ENCODE measurements at regions not wholly inside any gene's neighbourhood (a gene's known extent, or its start where the extent isn't known, plus 50 kb on each side); places are given as distances from the start of the nearest gene placed in this dataset.

DNA sequence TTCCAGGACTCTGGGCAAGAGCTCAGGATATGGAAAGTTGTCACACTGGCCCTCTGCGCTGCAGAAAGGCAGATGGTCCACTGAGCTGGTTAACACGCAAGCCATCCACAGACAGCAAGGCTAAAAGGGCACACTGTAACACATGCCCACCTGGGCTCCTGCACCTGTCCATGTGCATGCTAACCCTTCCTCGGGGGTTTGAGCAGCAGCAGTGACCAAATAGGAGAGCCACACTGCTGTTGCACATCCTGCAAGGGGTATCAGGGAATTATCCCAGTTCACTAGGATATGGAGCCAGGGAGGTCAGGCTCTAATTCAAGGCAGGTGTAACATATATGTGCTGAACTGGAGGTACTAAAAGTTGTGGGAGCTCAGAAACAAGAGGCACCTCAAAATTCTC lies 471.0 kb upstream of the CDH5 start:
- Histone ChIP-seq H3K9ac (ENCODE audit: insufficient read length) (no peak overlapping the region), H3K27ac (no peak overlapping the region), H3K9me3 (ENCODE audit: low read depth, low read length) (no peaks in the 10 kb centered on the region), H3K4me3 (no peak overlapping the region), H3K36me3 (ENCODE audit: insufficient read depth, low read length) (no peaks in the 10 kb centered on the region)
- no peak for DNase-seq (ENCODE audit: low read depth, low spot score)
- no peak for TF ChIP-seq POLR2AphosphoS5 (IDR thresholded peaks at IDR 0.05; ENCODE audit: borderline replicate concordance, low read depth, low read length)

DNA sequence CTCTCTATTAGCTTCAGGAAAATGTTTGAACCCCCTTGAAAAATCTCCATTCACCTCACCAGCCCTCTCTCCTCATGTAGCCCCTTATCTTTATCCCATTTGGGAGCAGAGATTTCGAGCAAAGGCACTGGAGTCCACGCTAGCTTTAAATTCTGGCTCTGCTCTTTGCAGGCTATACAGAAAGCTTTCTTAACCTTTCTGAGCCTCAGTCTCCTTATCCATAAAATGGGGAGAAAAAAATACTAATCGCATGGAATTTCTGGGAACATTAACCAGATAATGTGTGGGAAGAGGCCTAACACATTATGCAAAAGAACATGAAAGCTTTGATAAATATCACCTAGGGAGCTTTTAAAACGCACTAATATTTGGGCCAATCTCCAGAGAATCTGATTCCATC lies 476.3 kb upstream of the CDH5 start:
- H3K36me3 ChIP-seq (ENCODE audit: insufficient read depth, low read length): no peaks in the 10 kb centered on the region
- no peak overlapping the region for H3K4me3 ChIP-seq
- no peak overlapping the region for H3K9ac ChIP-seq (ENCODE audit: insufficient read length)
- no peak overlapping the region for H3K27ac ChIP-seq
- TF ChIP-seq FOXP2 (optimal IDR thresholded peaks at IDR 0.05; ENCODE audit: control extremely low read depth, extremely low read length, insufficient read depth): no peak
- TF ChIP-seq POLR2AphosphoS5 (IDR thresholded peaks at IDR 0.05; ENCODE audit: borderline replicate concordance, low read depth, low read length): no peak
- TF ChIP-seq EZH2 (IDR thresholded peaks at IDR 0.05): no peak
- DNase-seq (ENCODE audit: low read depth, low spot score): no peak
- no peaks in the 10 kb centered on the region for H3K9me3 ChIP-seq (ENCODE audit: low read depth, low read length)

DNA sequence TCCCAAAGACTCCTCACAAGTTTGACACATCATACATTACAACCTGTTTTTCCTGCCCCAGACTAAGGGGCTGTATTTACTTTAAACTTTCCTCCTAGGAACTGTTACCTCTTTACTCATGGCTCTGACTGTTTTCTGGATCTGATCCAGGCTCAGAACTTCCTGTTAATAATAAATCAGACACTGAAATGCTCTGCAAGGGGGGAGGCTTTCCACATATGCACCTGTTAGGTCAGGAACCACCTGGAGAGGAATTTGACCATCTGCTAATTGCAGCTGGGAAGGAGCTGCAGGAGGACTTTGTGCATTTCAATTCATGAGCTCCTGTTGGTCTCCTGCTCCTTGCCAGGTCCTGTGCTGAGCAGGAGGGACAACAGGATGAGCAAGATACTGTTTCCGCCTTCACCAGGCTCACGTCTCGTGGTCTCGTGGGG lies 476.9 kb upstream of the CDH5 start:
- Histone ChIP-seq H3K9ac (ENCODE audit: insufficient read length) (no peak overlapping the region), H3K9me3 (ENCODE audit: low read depth, low read length) (no peaks in the 10 kb centered on the region), H3K4me3 (no peak overlapping the region), H3K36me3 (ENCODE audit: insufficient read depth, low read length) (no peaks in the 10 kb centered on the region), H3K27ac (no peak overlapping the region)
- TF ChIP-seq POLR2AphosphoS5 (IDR thresholded peaks at IDR 0.05; ENCODE audit: borderline replicate concordance, low read depth, low read length) (no peak), FOXP2 (optimal IDR thresholded peaks at IDR 0.05; ENCODE audit: control extremely low read depth, extremely low read length, insufficient read depth) (no peak), EZH2 (IDR thresholded peaks at IDR 0.05) (no peak)
- DNase-seq (ENCODE audit: low read depth, low spot score): no peak

DNA sequence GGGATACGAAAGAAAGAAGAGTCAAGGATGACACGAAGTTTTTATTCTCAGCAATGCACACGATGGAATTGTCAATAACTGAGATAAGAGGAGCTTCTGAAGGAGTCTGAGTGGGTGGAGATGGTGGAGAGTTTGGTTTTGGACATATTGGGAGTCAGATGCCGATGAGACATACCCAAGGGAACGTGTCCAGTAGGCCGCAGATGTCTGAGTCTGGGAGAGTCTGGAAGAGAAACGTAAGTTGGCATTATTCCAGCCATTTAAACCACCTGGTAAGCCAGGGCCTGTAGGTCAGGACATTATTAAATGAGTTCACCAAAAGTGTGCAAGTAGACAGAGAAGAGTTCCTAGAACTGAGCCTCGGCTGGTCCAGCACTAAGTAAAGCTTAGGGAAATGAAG lies 478.3 kb upstream of the CDH5 start:
- Histone ChIP-seq H3K9ac (ENCODE audit: insufficient read length) (no peak overlapping the region), H3K36me3 (ENCODE audit: insufficient read depth, low read length) (no peaks in the 10 kb centered on the region), H3K27ac (no peak overlapping the region), H3K4me3 (no peak overlapping the region), H3K9me3 (ENCODE audit: low read depth, low read length) (no peaks in the 10 kb centered on the region)
- DNase-seq (ENCODE audit: low read depth, low spot score): no peak
- no peak for TF ChIP-seq POLR2AphosphoS5 (IDR thresholded peaks at IDR 0.05; ENCODE audit: borderline replicate concordance, low read depth, low read length)
- TF ChIP-seq FOXP2 (optimal IDR thresholded peaks at IDR 0.05; ENCODE audit: control extremely low read depth, extremely low read length, insufficient read depth): no peak
- no peak for TF ChIP-seq EZH2 (IDR thresholded peaks at IDR 0.05)

DNA sequence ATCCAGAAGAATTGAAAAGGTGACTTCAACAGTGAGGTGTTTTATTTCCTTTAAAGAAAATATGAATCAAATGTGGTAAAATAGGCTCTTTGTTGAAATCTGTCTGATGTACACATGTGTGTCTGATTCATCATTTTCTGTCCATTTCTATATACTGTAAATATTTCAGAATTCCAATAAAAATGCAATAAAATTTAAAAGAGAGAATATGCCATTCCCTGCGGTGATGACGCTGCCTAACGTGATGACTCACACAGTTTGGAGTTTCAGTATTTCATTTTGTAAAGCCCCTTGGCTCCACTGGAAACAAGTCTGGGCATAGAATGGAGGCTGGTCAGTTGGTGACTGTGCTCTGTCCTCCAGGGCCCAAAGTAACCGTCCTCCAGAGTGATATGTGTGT lies 482.5 kb upstream of the CDH5 start:
- no peak overlapping the region for H3K9ac ChIP-seq (ENCODE audit: insufficient read length)
- no peak overlapping the region for H3K27ac ChIP-seq
- no peaks in the 10 kb centered on the region for H3K36me3 ChIP-seq (ENCODE audit: insufficient read depth, low read length)
- no peak overlapping the region for H3K4me3 ChIP-seq
- TF ChIP-seq EZH2 (IDR thresholded peaks at IDR 0.05): no peak
- TF ChIP-seq POLR2AphosphoS5 (IDR thresholded peaks at IDR 0.05; ENCODE audit: borderline replicate concordance, low read depth, low read length): no peak
- TF ChIP-seq FOXP2 (optimal IDR thresholded peaks at IDR 0.05; ENCODE audit: control extremely low read depth, extremely low read length, insufficient read depth): no peak
- H3K9me3 ChIP-seq (ENCODE audit: low read depth, low read length): no peaks in the 10 kb centered on the region
- no peak for DNase-seq (ENCODE audit: low read depth, low spot score)

DNA sequence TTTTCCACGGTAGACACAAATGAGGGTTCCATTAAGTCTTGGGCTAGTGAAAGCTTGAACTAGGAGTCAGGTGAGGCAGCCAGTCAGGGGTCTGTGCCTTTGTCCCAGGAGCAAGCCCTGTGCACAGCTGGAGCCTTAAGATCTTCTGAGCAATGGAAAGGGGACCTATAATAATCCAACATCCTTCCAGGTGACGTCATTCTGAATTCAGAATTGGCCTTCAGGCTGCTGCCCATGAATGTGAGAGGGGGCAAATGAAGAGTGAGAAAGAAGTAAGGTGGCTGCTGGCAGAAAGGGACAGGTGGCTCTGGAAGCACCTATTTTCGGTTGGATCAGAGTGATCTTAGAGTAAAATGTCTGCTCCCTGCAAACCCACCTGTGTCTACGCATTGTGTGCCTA lies 488.1 kb upstream of the CDH5 start:
- no peaks in the 10 kb centered on the region for H3K9me3 ChIP-seq (ENCODE audit: low read depth, low read length)
- no peak for TF ChIP-seq FOXP2 (optimal IDR thresholded peaks at IDR 0.05; ENCODE audit: control extremely low read depth, extremely low read length, insufficient read depth)
- DNase-seq (ENCODE audit: low read depth, low spot score): no peak
- no peaks in the 10 kb centered on the region for H3K36me3 ChIP-seq (ENCODE audit: insufficient read depth, low read length)
- no peak overlapping the region for H3K4me3 ChIP-seq
- H3K9ac ChIP-seq (ENCODE audit: insufficient read length): no peak overlapping the region
- H3K27ac ChIP-seq: no peak overlapping the region

DNA sequence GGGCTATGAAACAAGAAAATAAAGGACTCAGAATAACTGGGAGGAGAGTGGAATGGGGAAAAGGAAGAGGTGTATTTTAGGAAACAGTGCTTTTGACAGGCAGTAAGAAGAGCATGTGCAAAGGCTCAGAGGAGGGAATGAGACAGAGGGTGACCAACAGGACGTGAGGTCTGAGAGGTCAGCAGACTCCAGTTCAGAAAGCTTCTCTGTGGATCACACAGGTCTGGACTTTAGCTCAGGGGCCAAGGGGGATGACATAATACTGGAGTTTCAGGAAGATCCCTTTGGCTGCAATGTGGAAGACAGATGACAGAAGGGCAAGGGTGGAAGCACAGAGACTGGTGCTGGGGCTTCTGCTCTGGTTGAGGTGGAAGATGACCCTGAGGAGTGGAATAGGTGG lies 489.9 kb upstream of the CDH5 start:
- no peak overlapping the region for H3K27ac ChIP-seq
- no peak overlapping the region for H3K4me3 ChIP-seq
- no peaks in the 10 kb centered on the region for H3K36me3 ChIP-seq (ENCODE audit: insufficient read depth, low read length)
- TF ChIP-seq POLR2AphosphoS5 (IDR thresholded peaks at IDR 0.05; ENCODE audit: borderline replicate concordance, low read depth, low read length) (no peak), FOXP2 (optimal IDR thresholded peaks at IDR 0.05; ENCODE audit: control extremely low read depth, extremely low read length, insufficient read depth) (no peak), EZH2 (IDR thresholded peaks at IDR 0.05) (no peak)
- no peak overlapping the region for H3K9ac ChIP-seq (ENCODE audit: insufficient read length)
- no peaks in the 10 kb centered on the region for H3K9me3 ChIP-seq (ENCODE audit: low read depth, low read length)
- DNase-seq (ENCODE audit: low read depth, low spot score): no peak

DNA sequence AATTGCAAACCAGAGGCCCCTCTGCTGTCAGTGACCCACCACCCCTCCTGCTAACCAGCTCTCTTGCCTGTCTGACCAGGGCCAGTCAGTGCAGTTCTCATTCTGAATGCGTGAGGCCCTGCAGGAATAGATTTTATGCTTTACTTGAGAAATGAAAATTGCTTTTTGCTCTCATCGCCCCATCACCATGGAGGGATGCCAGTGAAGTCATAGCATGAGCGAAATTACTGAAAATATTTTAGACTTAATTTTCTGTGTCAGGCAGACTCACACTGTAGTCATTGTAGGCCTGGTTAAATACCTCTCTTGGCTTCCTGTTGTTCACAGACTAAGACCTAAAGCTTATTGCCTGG lies 490.5 kb upstream of the CDH5 start:
- no peaks in the 10 kb centered on the region for H3K9me3 ChIP-seq (ENCODE audit: low read depth, low read length)
- TF ChIP-seq POLR2AphosphoS5 (IDR thresholded peaks at IDR 0.05; ENCODE audit: borderline replicate concordance, low read depth, low read length) (no peak), EZH2 (IDR thresholded peaks at IDR 0.05) (no peak), FOXP2 (optimal IDR thresholded peaks at IDR 0.05; ENCODE audit: control extremely low read depth, extremely low read length, insufficient read depth) (no peak)

DNA sequence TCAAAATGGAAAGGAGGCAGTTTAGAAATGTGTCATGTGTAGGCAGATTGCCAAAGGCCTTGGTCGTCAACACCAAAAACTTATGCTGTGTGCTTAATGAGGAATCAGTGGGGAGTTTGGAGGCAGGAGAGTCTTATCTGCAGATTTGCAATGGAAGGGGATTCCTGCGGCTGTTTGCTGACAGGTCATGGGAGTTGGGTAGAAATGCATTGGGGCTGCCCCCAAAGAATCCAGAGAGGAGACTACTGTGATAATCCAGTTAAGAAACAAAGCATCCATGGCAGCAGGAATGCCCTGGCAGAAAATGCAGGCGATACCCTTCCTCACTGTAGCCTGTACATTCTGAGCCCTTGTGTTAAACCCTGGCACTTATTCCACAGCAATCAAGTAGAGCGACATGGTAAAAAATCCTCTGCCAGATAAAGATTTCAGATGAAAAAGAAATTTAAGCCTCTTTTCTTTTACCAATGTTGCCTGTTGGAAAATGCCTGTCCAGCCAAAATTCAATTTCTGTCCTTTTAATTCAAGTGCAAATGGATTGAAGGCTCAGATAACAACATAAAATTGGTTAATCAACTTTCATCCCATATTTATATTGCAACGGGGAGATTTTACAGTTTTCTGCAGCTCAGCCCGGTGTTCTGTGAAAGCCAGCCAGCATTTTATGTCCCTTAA lies 491.0 kb upstream of the CDH5 start:
- Histone ChIP-seq H3K9ac (ENCODE audit: insufficient read length) (no peak overlapping the region), H3K27ac (no peak overlapping the region), H3K9me3 (ENCODE audit: low read depth, low read length) (no peaks in the 10 kb centered on the region), H3K4me3 (no peak overlapping the region), H3K36me3 (ENCODE audit: insufficient read depth, low read length) (no peaks in the 10 kb centered on the region)
- DNase-seq (ENCODE audit: low read depth, low spot score): no peak
- TF ChIP-seq EZH2 (IDR thresholded peaks at IDR 0.05) (no peak), POLR2AphosphoS5 (IDR thresholded peaks at IDR 0.05; ENCODE audit: borderline replicate concordance, low read depth, low read length) (no peak), FOXP2 (optimal IDR thresholded peaks at IDR 0.05; ENCODE audit: control extremely low read depth, extremely low read length, insufficient read depth) (no peak)

More for the DNA sequence above, 490.5 kb upstream of the CDH5 start:
- Histone ChIP-seq H3K4me3 (no peak overlapping the region), H3K27ac (no peak overlapping the region), H3K36me3 (ENCODE audit: insufficient read depth, low read length) (no peaks in the 10 kb centered on the region), H3K9ac (ENCODE audit: insufficient read length) (no peak overlapping the region)
- no peak for DNase-seq (ENCODE audit: low read depth, low spot score)
